ENCODE measurements at regions not wholly inside any gene's neighbourhood (a gene's known extent, or its start where the extent isn't known, plus 50 kb on each side); places are given as distances from the start of the nearest gene placed in this dataset.
"Not testable (repeated sequence)": the region's sequence is repeated elsewhere in the genome, so short reads cannot be mapped to it uniquely, and the experiment has no call there.

DNA sequence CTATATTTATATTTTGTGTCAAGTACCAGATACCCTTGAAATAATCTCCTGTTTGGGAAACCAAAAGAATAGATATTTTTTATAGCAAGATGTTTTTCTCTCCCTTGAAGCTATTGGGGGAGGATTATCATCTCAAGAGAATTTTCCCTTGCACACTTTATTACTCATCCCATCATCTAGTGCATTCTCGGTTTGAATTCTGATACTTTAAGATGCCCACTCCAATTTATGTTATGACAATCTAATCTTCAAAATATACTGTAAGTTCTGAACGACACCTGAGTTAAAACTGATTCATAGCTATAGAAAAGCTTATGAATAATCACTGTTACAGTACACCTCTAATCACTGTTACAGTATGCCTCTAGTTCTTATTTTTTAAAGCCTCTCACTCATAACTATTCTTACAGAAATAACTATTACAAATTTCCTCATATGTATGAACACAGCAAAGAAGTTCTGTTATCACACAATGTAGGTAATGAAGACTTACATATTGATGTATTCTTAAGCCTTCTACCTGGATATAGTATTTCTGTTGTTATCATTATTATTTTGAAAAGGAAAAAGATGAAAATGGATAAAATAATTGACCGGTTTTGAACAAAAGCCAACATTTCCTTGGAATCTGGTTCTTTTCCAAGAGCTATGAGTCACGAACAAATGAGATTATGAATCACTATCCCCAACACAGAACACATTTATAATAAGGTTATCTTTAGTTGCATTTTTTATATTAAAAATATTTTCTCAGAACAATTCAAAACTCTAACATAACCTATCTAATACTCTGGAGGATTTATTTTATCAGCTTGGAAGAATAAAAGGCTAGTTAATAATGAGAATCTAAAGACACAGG is 72.3 kb upstream of the FAM13C start:
- no peak for TF ChIP-seq POLR2AphosphoS5 (IDR thresholded peaks at IDR 0.05; ENCODE audit: low read depth, low read length)
- no peak for TF ChIP-seq POLR2A (IDR thresholded peaks at IDR 0.05; ENCODE audit: low read depth, low read length)
- no peak for TF ChIP-seq TAF1 (IDR thresholded peaks at IDR 0.05; ENCODE audit: borderline replicate concordance, low read depth, low read length)
- FAIRE-seq (no peak), DNase-seq (ENCODE audit: insufficient read length) (no peak)

DNA sequence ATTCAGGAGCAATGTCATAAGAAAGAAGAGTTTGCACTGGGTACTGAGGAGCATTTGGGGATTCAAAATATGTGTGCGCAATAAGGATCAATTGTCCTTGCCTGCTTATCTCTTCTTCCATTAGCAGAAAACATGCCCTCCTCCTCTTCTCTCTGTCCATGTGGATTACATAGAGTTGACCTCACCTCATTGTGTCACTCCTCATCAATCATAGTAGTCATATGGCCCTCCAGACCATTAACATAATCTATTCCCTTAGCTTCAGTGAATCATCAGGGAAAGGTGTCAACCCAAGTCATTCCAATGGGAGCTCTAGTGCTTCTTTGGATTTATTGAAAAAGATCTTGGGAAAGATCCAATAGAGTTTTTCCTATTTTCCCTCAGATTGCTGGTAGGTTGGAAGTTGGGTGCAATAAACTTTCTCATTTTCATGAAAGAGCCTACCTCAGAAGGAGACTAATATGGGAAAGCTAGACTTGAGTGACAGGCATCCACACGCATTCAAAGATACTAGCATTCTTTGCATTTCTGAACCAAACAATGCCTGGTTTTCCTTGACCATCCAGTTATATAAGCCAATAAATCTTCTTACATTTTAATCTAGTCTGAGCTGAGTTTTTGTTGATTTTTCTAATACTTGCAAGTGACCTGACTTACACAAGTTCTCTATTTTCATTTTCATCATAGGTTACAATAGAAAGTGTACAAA is 71.5 kb upstream of the FAM13C start:
- TF ChIP-seq TAF1 (IDR thresholded peaks at IDR 0.05; ENCODE audit: borderline replicate concordance, low read depth, low read length) (no peak), POLR2AphosphoS5 (IDR thresholded peaks at IDR 0.05; ENCODE audit: low read depth, low read length) (no peak), POLR2A (IDR thresholded peaks at IDR 0.05; ENCODE audit: low read depth, low read length) (no peak)
- DNase-seq (ENCODE audit: insufficient read length) (no peak), FAIRE-seq (no peak)

GRCh38 chr10:59432207-59432900 is 70.0 kb upstream of the FAM13C start:
- DNase-seq (ENCODE audit: insufficient read length) (no peak), FAIRE-seq (no peak)
- TF ChIP-seq POLR2A (IDR thresholded peaks at IDR 0.05; ENCODE audit: low read depth, low read length) (no peak), TAF1 (IDR thresholded peaks at IDR 0.05; ENCODE audit: borderline replicate concordance, low read depth, low read length) (no peak), POLR2AphosphoS5 (IDR thresholded peaks at IDR 0.05; ENCODE audit: low read depth, low read length) (no peak)

- FAIRE-seq; DNase-seq (ENCODE audit: insufficient read length): not testable (repeated sequence)
Observed at GRCh38 chr10:59413795-59414194, 51.4 kb upstream of the FAM13C start.

All from GM12892 (cell line).